A673 (cell line): ENCODE measurements at regions not wholly inside any gene's neighbourhood (a gene's known extent, or its start where the extent isn't known, plus 50 kb on each side); places are given as distances from the start of the nearest gene placed in this dataset.

Experiments
- BruUV-seq: library from RNA; stranded (reverse); fragments of 400-500 nt; replicated peaks from 2 replicates; lab custom pipeline; 2021; lab: Mats Ljungman, UMichigan
- CTCF ChIA-PET: fragments of 300-600 bp; sonication (Branson Sonifier 250); formaldehyde crosslinking; loops from one replicate; lab custom pipeline; 2022; ENCODE audit warnings: antibody characterized with exemption; lab: Charles Lee
- POLR2A ChIA-PET: fragments of 300-600 bp; sonication (Branson Sonifier 250); formaldehyde crosslinking; loops from one replicate; lab custom pipeline; 2022; ENCODE audit warnings: antibody characterized with exemption; ENCODE audit not compliant: low non-redundant PET; lab: Charles Lee
- DNase-seq: peaks from one replicate; pipeline ENCODE4 v3.0.0-alpha.2; 2015; ENCODE audit warnings: low spot score
- H3K27ac ChIP-seq: fragments of 200-600 bp; sonication (generic); 2 replicates; pipeline ENCODE4 v1.5.1; 2016; ENCODE audit warnings: mixed run types, low read depth, mild to moderate bottlenecking, mixed read lengths, antibody characterized with exemption, low read length; ENCODE audit not compliant: poor library complexity, severe bottlenecking
- H3K27me3 ChIP-seq: fragments of 200-600 bp; sonication (generic); replicated peaks from 2 replicates; pipeline ENCODE4 v1.6.1; 2017; ENCODE audit warnings: mixed run types, low read depth, mild to moderate bottlenecking, mixed read lengths, antibody characterized with exemption, low read length; ENCODE audit not compliant: insufficient read depth, poor library complexity
- H3K36me3 ChIP-seq: fragments of 200-600 bp; sonication (generic); 2 replicates; pipeline ENCODE4 v1.6.1; 2016; ENCODE audit warnings: mixed run types, mild to moderate bottlenecking, mixed read lengths, antibody characterized with exemption, low read length; ENCODE audit not compliant: insufficient read depth, poor library complexity, severe bottlenecking
- H3K4me1 ChIP-seq: fragments of 200-600 bp; sonication (generic); 2 replicates; pipeline ENCODE4 v1.6.1; 2017; ENCODE audit warnings: mixed run types, mild to moderate bottlenecking, mixed read lengths, antibody characterized with exemption, low read length; ENCODE audit not compliant: insufficient read depth, poor library complexity, severe bottlenecking
- H3K4me3 ChIP-seq: fragments of 200-600 bp; sonication (generic); 2 replicates; pipeline ENCODE4 v1.5.1; 2016; ENCODE audit warnings: low read depth, mixed run types, mild to moderate bottlenecking, mixed read lengths, low read length; ENCODE audit not compliant: poor library complexity, severe bottlenecking
- H3K9me3 ChIP-seq: fragments of 200-600 bp; sonication (generic); 2 replicates; pipeline ENCODE4 v1.6.1; 2016; ENCODE audit warnings: mixed run types, low read depth, mild to moderate bottlenecking, mixed read lengths, antibody characterized with exemption, low read length; ENCODE audit not compliant: poor library complexity, severe bottlenecking
- CTCF ChIP-seq: fragments of 300-800, 200-600 bp; sonication (generic); conservative IDR thresholded peaks from 2 replicates; pipeline ENCODE4 v1.5.1; 2017; ENCODE audit warnings: low read depth, mild to moderate bottlenecking, antibody characterized with exemption, low read length, moderate library complexity, mixed read lengths
- EZH2 ChIP-seq: fragments of 200-600 bp; sonication (generic); IDR thresholded peaks from 2 replicates; pipeline ENCODE4 v1.6.1; 2017; ENCODE audit warnings: borderline replicate concordance, low read depth, mild to moderate bottlenecking, mixed read lengths, antibody characterized with exemption, low read length; ENCODE audit not compliant: poor library complexity, severe bottlenecking
- intact Hi-C: fragments of 100-400 bp; cut with micrococcal nuclease; formaldehyde crosslinking; loops from one replicate; pipeline ENCODE4 v1.10.0; 2022; ENCODE audit not compliant: unreplicated experiment

- H3K4me1 ChIP-seq, result peaks cover 12% of the 10 kb centered on the region
- TF ChIP-seq EZH2, result no peak
- TF ChIP-seq CTCF, result no peak
- H3K27ac ChIP-seq, result no peak overlapping the region
- H3K27me3 ChIP-seq, result no peaks in the 10 kb centered on the region
- ChIA-PET CTCF (no interaction called here), POLR2A (no interaction called here)
- no peak overlapping the region for H3K4me3 ChIP-seq
- no peaks in the 10 kb centered on the region for H3K9me3 ChIP-seq
- intact Hi-C loops, result no loop called here
- BruUV-seq, result no TSS peak
- DNase-seq, result no peak
- no peaks in the 10 kb centered on the region for H3K36me3 ChIP-seq
These were observed 60.8 kb upstream of the RPS6KA2 start for GRCh38 chr6:166687879-166688205.

GRCh38 chr6:166687070-166687878 lies 60.2 kb upstream of the RPS6KA2 start:
- CTCF ChIA-PET, result no interaction called here
- no peak overlapping the region for H3K27ac ChIP-seq
- H3K4me3 ChIP-seq, result no peak overlapping the region
- DNase-seq, result no peak
- no peaks in the 10 kb centered on the region for H3K36me3 ChIP-seq
- no peaks in the 10 kb centered on the region for H3K27me3 ChIP-seq
- POLR2A ChIA-PET, result no interaction called here
- no TSS peak for BruUV-seq
- intact Hi-C loops, result no loop called here
- H3K9me3 ChIP-seq, result no peaks in the 10 kb centered on the region
- TF ChIP-seq EZH2 (no peak), CTCF (no peak)
- H3K4me1 ChIP-seq, result peaks cover 18% of the 10 kb centered on the region

GRCh38 chr6:166686317-166686716 lies 59.3 kb upstream of the RPS6KA2 start:
- CTCF ChIA-PET, result no interaction called here
- no peaks in the 10 kb centered on the region for H3K9me3 ChIP-seq
- no peaks in the 10 kb centered on the region for H3K27me3 ChIP-seq
- H3K4me3 ChIP-seq, result no peak overlapping the region
- no peaks in the 10 kb centered on the region for H3K36me3 ChIP-seq
- no peak overlapping the region for H3K27ac ChIP-seq
- POLR2A ChIA-PET, result no interaction called here
- no TSS peak for BruUV-seq
- peaks cover 17% of the 10 kb centered on the region for H3K4me1 ChIP-seq
- intact Hi-C loops, result no loop called here
- DNase-seq, result no peak
- no peak for TF ChIP-seq CTCF
- TF ChIP-seq EZH2, result no peak
